Retinal pigment epithelial cell (primary cell): ENCODE measurements at regions not wholly inside any gene's neighbourhood (a gene's known extent, or its start where the extent isn't known, plus 50 kb on each side); places are given as distances from the start of the nearest gene placed in this dataset.
A peak's percentile ranks its signal among the peaks of the same experiment; 100 is the strongest.

Experiments used
- DNase-seq: peaks from one replicate; pipeline ENCODE4 v3.0.0-alpha.2; 2010; ENCODE audit warnings: low read depth
- H3K4me3 ChIP-seq: 2 replicates; pipeline ENCODE4 v1.5.1; 2011; ENCODE audit warnings: mild to moderate bottlenecking, low read length, control low read depth, moderate library complexity
- TF ChIP-seq, protein P1 (sequence below): conservative IDR thresholded peaks from 2 replicates; pipeline ENCODE4 v1.5.1; 2011; ENCODE audit warnings: low read depth, low read length, control low read depth, inconsistent platforms

DNA sequence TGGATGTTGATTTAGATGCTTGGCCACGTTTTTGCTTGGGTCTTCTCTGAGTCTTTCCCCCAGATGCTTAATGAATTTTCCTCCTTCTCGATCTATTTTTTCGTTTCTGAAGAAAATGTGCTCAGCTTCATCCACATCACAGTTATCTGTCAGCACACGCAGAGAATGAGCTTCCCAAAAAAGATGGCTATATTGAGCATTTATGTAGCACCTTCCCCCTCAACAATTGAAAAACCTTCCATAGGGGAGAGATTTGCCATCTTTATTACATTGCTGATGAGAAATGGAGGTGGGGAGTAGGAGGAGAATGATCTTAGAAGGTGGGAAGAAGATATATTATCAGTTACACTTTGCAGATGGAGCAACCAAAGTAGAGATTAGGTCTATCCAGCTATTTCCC, 228.1 kb upstream of the PHYHIPL start:
- TF ChIP-seq, protein P1, sequence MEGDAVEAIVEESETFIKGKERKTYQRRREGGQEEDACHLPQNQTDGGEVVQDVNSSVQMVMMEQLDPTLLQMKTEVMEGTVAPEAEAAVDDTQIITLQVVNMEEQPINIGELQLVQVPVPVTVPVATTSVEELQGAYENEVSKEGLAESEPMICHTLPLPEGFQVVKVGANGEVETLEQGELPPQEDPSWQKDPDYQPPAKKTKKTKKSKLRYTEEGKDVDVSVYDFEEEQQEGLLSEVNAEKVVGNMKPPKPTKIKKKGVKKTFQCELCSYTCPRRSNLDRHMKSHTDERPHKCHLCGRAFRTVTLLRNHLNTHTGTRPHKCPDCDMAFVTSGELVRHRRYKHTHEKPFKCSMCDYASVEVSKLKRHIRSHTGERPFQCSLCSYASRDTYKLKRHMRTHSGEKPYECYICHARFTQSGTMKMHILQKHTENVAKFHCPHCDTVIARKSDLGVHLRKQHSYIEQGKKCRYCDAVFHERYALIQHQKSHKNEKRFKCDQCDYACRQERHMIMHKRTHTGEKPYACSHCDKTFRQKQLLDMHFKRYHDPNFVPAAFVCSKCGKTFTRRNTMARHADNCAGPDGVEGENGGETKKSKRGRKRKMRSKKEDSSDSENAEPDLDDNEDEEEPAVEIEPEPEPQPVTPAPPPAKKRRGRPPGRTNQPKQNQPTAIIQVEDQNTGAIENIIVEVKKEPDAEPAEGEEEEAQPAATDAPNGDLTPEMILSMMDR: no peak
- H3K4me3 ChIP-seq: no peak overlapping the region
- DNase-seq: no peak

DNA sequence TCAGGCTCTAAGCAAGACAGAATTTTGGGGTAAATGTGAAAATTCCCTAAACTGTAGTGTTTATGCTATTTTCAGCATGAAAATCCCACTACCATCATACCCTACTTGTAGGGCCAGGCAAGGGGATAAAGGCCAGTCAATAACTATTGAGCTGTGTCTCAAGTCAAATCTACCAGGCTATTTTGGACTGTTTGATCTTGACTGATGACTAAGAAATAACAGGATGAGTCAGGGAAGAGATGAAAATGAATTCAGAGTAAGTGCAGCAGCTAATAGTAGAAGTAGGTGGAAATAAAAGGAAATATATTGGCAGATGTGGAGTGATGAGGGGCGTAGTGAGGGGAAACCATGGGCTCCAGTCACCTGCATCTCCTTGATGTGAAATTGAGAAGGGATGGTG, 225.8 kb upstream of the PHYHIPL start:
- TF ChIP-seq, protein P1: no peak
- no peak overlapping the region for H3K4me3 ChIP-seq
- DNase-seq: no peak

DNA sequence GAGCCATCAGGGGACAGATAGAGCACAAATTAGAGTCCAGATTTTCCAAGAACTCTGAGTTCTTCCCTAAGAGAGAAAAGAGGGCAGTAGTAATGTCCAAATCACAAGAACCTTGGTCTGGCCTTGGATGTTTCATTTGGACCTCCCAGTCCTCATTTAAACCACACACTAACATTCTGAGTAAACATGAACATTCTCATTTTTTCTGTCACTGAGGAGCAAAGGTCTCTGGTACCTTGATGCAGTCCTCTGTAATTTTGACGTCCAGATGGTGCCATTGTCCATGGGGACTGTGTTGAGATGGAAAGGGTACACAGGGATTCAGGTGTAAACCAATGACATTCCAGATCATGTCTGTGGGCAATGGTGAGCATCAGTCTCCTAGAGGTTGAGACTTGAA, 225.4 kb upstream of the PHYHIPL start:
- TF ChIP-seq, protein P1: no peak
- no peak for DNase-seq
- H3K4me3 ChIP-seq: no peak overlapping the region

DNA sequence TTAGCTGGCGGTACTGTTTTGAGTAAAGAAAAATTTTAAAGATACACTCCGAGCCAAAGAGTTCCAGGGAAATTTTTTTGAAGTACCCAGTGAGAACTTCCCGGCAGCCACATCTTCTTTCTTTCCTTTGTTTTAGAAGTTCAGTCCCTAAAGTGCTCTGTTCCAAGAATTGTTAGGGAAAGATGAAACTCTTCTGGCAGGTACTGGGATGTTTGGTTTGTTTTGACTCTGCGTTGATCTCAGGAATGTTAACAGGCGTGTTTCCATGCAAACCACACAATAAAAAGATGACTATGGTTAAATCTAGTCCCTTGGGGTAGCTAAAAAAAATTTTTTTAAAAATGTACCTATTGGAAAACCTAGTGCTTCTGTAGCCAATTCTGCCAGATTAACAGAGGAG, 224.7 kb upstream of the PHYHIPL start:
- no peak overlapping the region for H3K4me3 ChIP-seq
- TF ChIP-seq, protein P1: no peak
- DNase-seq: no peak

DNA sequence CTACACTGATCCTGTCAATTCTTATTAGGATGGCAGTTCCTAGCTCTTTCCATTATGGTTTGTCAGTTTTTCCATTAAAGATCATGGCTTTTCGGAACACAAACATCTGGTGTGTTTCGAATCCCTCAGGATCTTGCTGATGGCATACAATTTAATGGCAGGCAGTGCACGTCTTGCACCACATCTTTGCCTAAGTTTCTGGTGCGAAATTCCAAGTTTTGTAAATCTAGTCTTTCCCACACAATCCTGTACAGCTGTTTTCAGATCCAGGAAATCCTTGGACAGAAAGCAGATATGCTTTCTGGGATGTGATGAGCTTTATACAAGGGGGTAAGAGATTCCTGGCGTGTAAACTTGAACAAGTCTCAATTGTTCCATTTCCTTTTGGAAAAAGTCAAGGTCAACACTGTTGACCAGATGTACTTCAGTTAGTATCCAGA, 224.3 kb upstream of the PHYHIPL start:
- H3K4me3 ChIP-seq: no peak overlapping the region
- no peak for DNase-seq
- TF ChIP-seq, protein P1: no peak

DNA sequence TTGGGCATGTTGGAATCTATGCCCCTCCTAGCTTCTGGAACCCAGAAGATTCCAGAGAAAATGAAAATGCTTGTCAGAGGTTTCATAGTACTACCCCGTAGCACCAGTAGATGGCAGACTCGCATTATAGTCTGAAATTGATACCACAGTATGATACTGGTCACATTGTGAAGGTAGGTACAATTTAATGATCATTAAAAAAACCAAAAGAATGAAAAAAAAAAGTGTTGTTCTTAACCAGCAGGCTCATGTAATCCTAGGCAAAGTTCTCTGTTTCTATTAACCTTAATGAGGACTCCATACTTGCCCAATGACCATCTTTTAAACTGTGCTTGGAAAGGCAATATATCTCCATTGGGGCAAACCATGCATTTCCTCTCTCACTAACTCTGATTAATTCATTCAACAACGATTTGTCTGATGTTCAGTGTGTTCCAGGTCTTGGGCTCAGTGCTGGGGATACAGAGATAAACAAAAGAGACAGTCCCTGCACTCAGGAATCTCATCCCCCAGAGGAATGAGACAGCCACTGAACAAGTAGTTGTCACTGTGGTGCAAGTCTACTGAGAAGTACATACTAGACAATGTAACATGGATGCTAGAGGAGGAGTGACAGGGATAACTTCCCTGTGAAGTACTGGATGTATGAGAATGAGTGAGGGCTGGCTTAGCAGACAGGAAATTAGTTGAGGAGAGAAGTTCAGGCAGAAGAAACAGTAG, 223.5 kb upstream of the PHYHIPL start:
- no peak overlapping the region for H3K4me3 ChIP-seq
- DNase-seq: no peak
- TF ChIP-seq, protein P1: peak; percentile 88

DNA sequence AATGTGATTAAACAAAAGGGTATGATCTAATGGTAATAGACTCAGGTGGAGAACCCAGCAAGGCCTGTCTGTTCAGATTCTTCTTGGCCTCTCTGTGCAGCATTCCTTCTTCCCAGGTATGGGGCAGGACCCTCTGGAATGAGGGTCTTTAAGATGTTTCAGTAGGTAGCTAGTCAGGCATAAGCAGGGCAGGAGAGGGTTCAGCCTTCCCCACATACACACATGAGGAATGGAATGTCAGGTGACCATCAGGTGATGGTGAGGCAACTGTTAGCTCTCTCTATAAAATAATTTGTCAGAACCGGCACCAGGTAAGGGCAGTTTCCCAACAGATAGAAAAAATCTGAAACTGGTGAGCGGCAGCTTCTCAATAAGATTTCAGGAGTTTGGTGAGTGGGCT, 222.3 kb upstream of the PHYHIPL start:
- TF ChIP-seq, protein P1: no peak
- no peak overlapping the region for H3K4me3 ChIP-seq
- no peak for DNase-seq
